Cardiac fibroblast (primary cell): ENCODE measurements at regions not wholly inside any gene's neighbourhood (a gene's known extent, or its start where the extent isn't known, plus 50 kb on each side); places are given as distances from the start of the nearest gene placed in this dataset.
A peak's percentile ranks its signal among the peaks of the same experiment; 100 is the strongest.
"Not testable (repeated sequence)": the region's sequence is repeated elsewhere in the genome, so short reads cannot be mapped to it uniquely, and the experiment has no call there.

Source experiments
- DNase-seq, 2 donors: peaks; one replicate each; pipeline versions ENCODE4 v3.0.0 to v3.0.0-alpha.2; 2010; ENCODE audit warnings: low read depth in 2 of 2
- H3K4me3 ChIP-seq, 2 donors: replicated peaks in 1 of 2; 1 replicate in 1 of 2; 2 replicates in 1 of 2; pipeline ENCODE4 v1.5.1; 2011; ENCODE audit warnings: low read depth in 2 of 2, low read length in 2 of 2, mild to moderate bottlenecking in 2 of 2, moderate library complexity in 1 of 2
- TF ChIP-seq, protein P1 (sequence below): IDR thresholded peaks from one replicate; pipeline ENCODE4 v1.5.1; 2011; ENCODE audit warnings: low read depth, mild to moderate bottlenecking, low read length, inconsistent platforms

DNA sequence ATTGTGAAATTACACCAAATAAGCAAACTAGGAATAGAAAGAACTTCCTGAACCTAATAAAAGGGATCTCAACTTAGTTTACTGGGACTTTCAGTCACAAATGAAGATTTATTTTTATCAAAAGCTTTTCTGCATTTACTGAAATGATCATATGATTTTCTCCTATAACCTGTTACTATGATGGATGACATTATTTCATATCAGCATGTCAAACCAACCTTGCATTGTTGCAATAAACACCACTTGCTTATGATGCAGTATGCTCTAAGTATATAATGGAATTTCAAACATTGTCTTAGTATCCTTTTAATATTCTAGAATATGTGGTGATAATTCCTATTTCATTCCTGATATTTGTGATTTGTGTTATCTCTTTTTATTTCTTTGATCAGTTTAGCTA, 303.0 kb downstream of the CGGBP1 start:
- TF ChIP-seq, protein P1, sequence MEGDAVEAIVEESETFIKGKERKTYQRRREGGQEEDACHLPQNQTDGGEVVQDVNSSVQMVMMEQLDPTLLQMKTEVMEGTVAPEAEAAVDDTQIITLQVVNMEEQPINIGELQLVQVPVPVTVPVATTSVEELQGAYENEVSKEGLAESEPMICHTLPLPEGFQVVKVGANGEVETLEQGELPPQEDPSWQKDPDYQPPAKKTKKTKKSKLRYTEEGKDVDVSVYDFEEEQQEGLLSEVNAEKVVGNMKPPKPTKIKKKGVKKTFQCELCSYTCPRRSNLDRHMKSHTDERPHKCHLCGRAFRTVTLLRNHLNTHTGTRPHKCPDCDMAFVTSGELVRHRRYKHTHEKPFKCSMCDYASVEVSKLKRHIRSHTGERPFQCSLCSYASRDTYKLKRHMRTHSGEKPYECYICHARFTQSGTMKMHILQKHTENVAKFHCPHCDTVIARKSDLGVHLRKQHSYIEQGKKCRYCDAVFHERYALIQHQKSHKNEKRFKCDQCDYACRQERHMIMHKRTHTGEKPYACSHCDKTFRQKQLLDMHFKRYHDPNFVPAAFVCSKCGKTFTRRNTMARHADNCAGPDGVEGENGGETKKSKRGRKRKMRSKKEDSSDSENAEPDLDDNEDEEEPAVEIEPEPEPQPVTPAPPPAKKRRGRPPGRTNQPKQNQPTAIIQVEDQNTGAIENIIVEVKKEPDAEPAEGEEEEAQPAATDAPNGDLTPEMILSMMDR, result no peak
- H3K4me3 ChIP-seq, result no peak overlapping the region
- DNase-seq, result no peak

DNA sequence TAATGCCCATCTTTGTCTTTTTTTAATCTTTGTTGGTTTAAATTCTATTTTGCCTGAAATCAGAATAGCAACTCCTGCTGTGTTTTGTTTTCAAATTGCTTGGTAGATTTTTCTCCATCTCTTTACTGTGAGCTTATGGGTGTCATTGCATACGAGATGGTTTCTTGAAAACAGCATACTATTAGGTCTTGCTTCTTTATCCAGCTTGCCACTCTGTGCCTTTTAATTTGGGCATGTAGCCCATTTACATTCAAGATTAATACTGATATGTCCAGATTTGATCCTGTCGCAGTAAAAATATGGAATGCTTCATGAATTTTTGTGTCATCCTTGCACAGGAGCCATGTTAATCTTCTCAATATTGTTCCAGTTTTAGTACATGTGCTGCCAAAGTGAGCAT, 316.6 kb downstream of the CGGBP1 start:
- DNase-seq, result no peak

DNA sequence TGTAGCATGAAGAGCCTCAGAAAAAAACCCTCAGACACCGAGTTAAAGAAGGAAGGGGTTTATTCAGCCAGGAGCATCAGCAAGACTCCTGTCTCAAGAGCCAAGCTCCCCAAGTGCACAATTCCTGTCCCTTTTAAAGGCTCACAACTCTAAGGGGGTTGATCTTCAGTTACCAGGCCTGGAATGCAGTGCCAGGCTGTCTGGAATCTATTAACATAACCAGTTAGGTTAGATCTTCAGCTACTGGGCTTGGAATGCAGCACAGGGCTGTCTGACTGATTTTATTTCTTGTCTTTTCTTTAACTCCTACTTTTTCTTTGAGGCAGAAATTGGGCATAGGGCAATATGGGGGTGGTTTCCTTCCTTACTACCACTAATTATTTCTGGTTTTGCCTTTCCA, 317.9 kb downstream of the CGGBP1 start:
- H3K4me3 ChIP-seq, DNase-seq: not testable (repeated sequence)

More for the DNA sequence above, 316.6 kb downstream of the CGGBP1 start:
- TF ChIP-seq, protein P1, result no peak
- H3K4me3 ChIP-seq, result no peak overlapping the region

DNA sequence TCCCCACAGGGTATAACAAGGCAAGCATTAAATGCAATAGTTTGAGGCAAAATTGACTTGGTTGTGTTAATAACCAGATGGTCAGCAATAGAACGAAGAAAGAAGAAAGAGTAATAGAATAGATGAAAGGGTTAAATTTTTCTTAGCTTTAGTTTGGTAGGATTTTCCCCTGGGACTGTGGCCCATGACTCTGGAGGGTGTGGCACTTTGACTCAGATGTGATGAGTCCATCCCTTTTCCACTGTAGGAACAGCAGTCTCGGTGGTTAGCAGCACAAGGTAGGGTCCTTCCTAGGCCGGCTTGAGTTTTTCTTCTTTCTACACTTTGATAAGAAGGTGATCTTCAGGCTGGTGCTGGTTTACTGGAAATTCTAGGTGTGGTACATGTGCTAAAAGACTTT, 321.0 kb downstream of the CGGBP1 start:
- DNase-seq, result peak in 1 of 2 donors; percentile 44
- not testable (repeated sequence) for H3K4me3 ChIP-seq

DNA sequence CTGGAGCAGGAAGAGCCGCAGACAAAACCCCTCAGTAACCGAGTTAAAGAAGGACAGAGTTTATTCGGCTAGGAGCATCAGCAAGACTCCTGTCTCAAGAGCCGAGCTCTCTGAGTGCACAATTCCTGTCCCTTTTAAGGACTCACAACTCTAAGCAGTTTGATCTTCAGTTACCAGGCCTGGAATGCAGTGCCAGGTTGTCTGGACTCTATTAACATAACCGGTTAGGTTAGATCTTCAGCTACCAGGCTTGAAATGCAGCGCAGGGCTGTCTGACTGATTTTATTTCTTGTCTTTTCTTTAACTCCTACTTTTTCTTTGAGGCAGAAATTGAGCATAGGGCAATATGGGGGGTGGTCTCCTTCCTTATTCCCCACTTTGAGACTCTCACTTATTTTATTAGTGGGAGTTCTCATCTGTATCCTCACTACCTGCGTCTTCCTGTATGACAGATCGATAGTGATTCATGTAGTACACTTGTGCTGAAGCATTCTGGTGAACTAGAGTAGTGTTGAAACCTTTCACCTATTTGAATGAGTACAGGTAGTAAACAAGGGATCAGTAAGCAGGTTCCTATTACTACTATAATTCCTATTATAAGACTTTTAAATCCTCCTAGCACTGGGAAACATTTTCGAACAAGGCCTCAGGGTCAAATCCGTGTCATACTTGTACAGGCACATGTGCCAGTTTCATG, 325.0 kb downstream of the CGGBP1 start:
- DNase-seq, result no peak
- TF ChIP-seq, protein P1, result no peak
- no peak overlapping the region for H3K4me3 ChIP-seq

DNA sequence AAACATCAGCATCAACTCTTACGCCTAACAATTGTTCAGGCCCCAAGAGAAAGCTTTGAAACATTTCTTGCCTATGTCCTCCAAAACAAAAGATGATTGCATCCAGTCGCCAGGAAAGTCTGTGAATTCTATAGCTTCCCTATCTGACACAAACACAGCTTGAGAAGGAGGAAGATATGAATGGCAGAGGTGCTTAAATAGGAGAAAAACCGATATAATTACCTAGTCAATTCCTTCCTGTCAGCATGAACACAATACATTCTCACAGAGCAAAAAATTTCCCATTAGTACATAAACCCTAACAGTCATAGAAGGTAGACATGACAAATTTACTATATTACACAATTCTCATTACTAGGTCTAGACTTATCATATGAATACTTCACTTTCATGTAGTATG, 326.5 kb downstream of the CGGBP1 start:
- H3K4me3 ChIP-seq, result no peak overlapping the region
- TF ChIP-seq, protein P1, result no peak
- no peak for DNase-seq

DNA sequence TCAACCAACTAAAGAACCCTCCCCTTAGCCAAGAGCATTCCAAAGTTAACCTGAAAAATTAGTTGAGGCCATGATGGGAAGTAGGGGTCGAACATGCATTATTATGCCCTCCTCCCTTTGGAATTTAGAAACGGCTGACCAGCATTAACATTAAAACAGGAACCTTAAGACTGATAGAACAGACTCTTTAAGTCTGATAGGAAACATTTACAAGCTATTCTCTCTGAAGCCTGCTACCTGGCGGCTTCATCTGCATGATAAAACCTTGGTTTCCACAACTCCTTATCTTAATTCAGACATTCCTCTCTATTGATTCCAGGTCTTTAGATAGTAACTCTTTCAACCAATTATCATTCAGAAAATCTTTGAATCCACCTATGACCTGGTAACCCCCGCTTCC, 331.0 kb downstream of the CGGBP1 start:
- no peak for DNase-seq
- no peak overlapping the region for H3K4me3 ChIP-seq
- TF ChIP-seq, protein P1, result no peak

DNA sequence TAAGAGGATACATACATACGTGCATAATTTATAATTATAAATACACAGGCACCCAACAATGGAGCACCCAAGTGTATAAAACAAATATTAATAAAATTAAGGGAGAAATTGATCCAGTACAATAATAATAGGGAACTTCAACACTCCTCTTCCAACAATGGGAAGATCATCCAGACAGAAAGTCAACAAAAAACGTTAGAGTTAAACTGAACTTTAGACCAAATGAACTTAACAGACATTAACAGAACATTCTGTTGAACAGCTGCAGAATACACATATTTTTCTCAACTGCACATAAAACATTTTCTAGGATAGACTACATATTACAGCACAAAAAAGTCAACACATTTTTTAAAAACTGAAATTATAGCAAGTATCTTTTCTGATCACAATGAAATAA, 339.7 kb downstream of the CGGBP1 start:
- DNase-seq, result no peak
- no peak overlapping the region for H3K4me3 ChIP-seq
- TF ChIP-seq, protein P1, result no peak
